Stimulated activated naive CD4-positive, alpha-beta T cell (primary cell): ENCODE measurements at regions not wholly inside any gene's neighbourhood (a gene's known extent, or its start where the extent isn't known, plus 50 kb on each side); places are given as distances from the start of the nearest gene placed in this dataset.

ENCODE experiments used
- DNase-seq, 6 experiments: peaks; one replicate each; lab custom pipeline; 2025; lab: John Stamatoyannopoulos, UW

DNA sequence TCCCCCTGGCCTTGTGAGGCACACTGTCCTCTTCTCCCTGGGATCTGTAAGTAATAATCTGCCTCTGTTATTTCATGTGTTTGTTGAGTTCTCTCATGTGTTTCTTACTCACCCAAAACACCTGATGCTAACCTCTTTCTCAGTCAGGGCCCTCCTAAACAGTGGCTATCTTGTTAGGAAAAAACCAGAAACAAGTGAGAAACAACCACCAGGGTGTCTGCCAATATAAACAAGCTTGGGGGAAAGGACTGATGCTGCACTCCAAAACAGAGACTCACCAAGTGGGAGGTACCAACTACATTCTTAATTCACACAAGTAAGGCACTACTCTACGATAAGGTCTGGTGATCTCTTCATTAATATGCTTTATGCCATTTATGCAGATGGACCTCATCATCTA is 564.4 kb downstream of the SEMA5A start:
- DNase-seq, result no peak

DNA sequence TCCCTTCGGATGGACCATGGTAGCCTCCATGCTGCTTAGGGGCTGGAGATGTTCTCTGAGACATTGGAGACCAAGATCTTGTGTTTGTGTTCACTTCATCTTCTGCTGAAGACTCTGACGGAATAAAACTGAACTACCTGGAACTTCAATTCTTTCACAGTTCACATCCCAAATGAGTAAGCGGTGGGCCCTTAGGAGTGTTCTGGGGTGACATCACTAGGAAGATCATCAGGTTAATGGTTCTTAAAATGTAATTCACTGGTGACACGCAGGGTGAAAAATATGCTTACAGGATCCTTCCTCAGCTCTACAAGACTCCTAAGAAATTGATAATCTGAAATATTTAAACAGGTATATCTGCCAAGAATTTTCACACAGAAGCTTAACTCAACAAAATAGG is 561.5 kb downstream of the SEMA5A start:
- DNase-seq, result no peak
